GM12891 (cell line): ENCODE measurements at regions not wholly inside any gene's neighbourhood (a gene's known extent, or its start where the extent isn't known, plus 50 kb on each side); places are given as distances from the start of the nearest gene placed in this dataset.
"Not testable (repeated sequence)": the region's sequence is repeated elsewhere in the genome, so short reads cannot be mapped to it uniquely, and the experiment has no call there.

Experiments
- PAX5 ChIP-seq: IDR thresholded peaks from 2 replicates; pipeline ENCODE4 v1.6.1; 2011; ENCODE audit warnings: low read length, moderate library complexity, mild to moderate bottlenecking; ENCODE audit not compliant: insufficient read depth, severe bottlenecking
- POLR2A ChIP-seq: IDR thresholded peaks from 2 replicates; pipeline ENCODE4 v1.6.1; 2011; ENCODE audit warnings: low read depth, low read length, control low read depth
- POLR2AphosphoS5 ChIP-seq: IDR thresholded peaks from 2 replicates; pipeline ENCODE4 v1.6.1; 2011; ENCODE audit warnings: low read depth, low read length, control low read depth
- POU2F2 ChIP-seq: IDR thresholded peaks from 2 replicates; pipeline ENCODE4 v1.6.1; 2011; ENCODE audit warnings: low read depth, mild to moderate bottlenecking, control low read depth, low read length, moderate library complexity
- SPI1 ChIP-seq: IDR thresholded peaks from 2 replicates; pipeline ENCODE4 v1.6.1; 2011; ENCODE audit warnings: low read depth, low read length, control low read depth
- TAF1 ChIP-seq: IDR thresholded peaks from 2 replicates; pipeline ENCODE4 v1.6.1; 2011; ENCODE audit warnings: low read depth, low read length, control low read depth

DNA sequence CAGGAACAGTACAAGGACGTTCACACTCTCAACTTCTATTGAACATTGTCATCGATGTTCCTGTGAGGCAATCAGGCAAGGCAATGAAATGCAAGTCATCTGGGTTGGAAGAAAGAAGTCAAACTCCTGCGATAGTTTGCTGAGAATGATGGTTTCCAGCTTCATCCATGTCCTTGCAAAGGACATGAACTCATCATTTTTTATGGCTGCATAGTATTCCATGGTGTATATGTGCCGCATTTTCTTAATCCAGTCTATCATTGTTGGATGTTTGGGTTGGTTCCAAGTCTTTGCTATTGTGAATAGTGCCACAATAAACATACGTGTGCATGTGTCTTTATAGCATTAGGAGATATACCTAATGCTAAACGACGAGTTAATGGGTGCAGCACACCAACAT, 180.0 kb downstream of the RTP5 start:
- not testable (repeated sequence) for TF ChIP-seq POLR2AphosphoS5, POLR2A, TAF1, SPI1, POU2F2, PAX5
